ENCODE measurements at regions not wholly inside any gene's neighbourhood (a gene's known extent, or its start where the extent isn't known, plus 50 kb on each side); places are given as distances from the start of the nearest gene placed in this dataset.

DNA sequence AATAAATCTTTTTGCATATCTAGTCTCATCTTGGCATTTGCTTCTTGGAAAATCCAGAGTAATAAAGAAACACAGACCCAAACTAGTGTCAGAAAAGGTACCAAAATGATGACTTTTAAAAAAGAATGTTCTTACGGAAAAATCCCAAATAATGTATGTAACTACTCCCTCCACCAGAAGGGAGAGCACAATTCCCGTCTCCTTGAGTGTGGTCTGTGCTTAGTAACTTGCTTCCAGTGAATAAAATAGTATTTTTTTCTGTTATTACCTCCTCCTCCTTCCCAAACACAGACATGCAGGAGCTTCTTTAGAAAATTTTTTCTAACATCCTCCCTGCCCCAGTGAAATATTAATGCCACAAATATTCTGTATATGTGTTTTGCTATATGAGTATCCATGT, 358.1 kb downstream of the ZFHX3 start:
- no peak for DNase-seq (ENCODE audit: low read depth, low spot score)
- Mint-ChIP-seq H3K9me3 (peaks cover 8% of the 10 kb centered on the region), H3K4me1 (no peaks in the 10 kb centered on the region), H3K27me3 (ENCODE audit: low read depth) (no peaks in the 10 kb centered on the region), H3K36me3 (ENCODE audit: low read depth) (peaks cover 15% of the 10 kb centered on the region), H3K4me3 (no peak overlapping the region), H3K27ac (ENCODE audit: unreplicated experiment) (no peak overlapping the region)
- TF ChIP-seq CTCF (conservative IDR thresholded peaks at IDR 0.05): no peak

DNA sequence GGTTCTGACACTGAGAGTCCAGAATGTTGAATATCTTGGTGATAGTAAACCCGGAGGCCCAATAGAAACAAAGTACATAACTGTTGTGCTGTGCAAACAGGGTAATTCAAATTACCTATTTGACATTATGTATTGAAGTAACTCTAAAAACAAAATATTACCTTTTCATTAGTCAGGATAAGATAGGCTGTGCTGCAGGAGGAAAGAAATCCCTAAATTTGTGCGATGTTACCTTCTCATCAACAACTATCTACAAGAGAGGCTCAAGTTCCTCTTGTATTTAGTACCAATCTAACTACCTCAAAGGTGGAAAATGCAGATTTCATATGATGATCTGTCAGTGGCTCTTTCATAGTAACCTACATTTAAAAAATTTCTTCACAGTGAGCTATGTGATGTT, 367.2 kb downstream of the ZFHX3 start:
- H3K4me3 Mint-ChIP-seq: no peak overlapping the region
- peaks cover 24% of the 10 kb centered on the region for H3K36me3 Mint-ChIP-seq (ENCODE audit: low read depth)

GRCh38 chr16:72679856-72680255, 368.1 kb downstream of the ZFHX3 start:
- no peak for TF ChIP-seq CTCF (conservative IDR thresholded peaks at IDR 0.05)
- Mint-ChIP-seq H3K4me1 (no peaks in the 10 kb centered on the region), H3K27me3 (ENCODE audit: low read depth) (no peaks in the 10 kb centered on the region), H3K36me3 (ENCODE audit: low read depth) (peaks cover 24% of the 10 kb centered on the region), H3K27ac (ENCODE audit: unreplicated experiment) (no peak overlapping the region), H3K4me3 (no peak overlapping the region), H3K9me3 (peaks cover 7% of the 10 kb centered on the region)
- DNase-seq (ENCODE audit: low read depth, low spot score): no peak

More for the DNA sequence above, 367.2 kb downstream of the ZFHX3 start:
- DNase-seq (ENCODE audit: low read depth, low spot score): no peak
- no peak overlapping the region for H3K27ac Mint-ChIP-seq (ENCODE audit: unreplicated experiment)
- H3K9me3 Mint-ChIP-seq: peaks cover 7% of the 10 kb centered on the region
- no peak for TF ChIP-seq CTCF (conservative IDR thresholded peaks at IDR 0.05)
- H3K27me3 Mint-ChIP-seq (ENCODE audit: low read depth): no peaks in the 10 kb centered on the region
- no peaks in the 10 kb centered on the region for H3K4me1 Mint-ChIP-seq

GRCh38 chr16:72677662-72678447, 370.1 kb downstream of the ZFHX3 start:
- Mint-ChIP-seq H3K9me3 (peaks cover 11% of the 10 kb centered on the region), H3K36me3 (ENCODE audit: low read depth) (peaks cover 28% of the 10 kb centered on the region), H3K27ac (ENCODE audit: unreplicated experiment) (no peak overlapping the region), H3K4me1 (no peaks in the 10 kb centered on the region), H3K4me3 (no peak overlapping the region), H3K27me3 (ENCODE audit: low read depth) (no peaks in the 10 kb centered on the region)
- DNase-seq (ENCODE audit: low read depth, low spot score): no peak
- TF ChIP-seq CTCF (conservative IDR thresholded peaks at IDR 0.05): no peak

DNA sequence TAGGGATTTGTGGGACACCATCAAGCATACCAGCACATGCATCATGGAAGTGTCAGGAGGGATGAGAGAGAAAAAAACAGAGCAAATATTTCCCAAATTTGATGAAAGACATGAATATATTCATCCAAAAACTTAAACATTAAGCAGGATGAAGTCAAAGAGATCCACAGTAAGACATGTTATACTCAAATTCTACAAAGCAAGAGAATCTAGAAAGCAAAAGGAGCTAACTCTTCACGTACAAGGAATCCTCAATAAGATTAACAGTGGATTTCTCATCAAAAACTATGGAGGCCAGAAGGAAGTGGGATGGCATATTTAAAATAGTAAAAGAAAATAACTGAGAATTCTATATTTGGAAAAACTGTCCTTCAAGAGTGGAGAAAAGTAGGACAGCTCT, 374.8 kb downstream of the ZFHX3 start:
- no peak for DNase-seq (ENCODE audit: low read depth, low spot score)
- no peaks in the 10 kb centered on the region for H3K4me1 Mint-ChIP-seq
- peaks cover 21% of the 10 kb centered on the region for H3K9me3 Mint-ChIP-seq
- no peaks in the 10 kb centered on the region for H3K27me3 Mint-ChIP-seq (ENCODE audit: low read depth)
- no peak for TF ChIP-seq CTCF (conservative IDR thresholded peaks at IDR 0.05)
- no peak overlapping the region for H3K27ac Mint-ChIP-seq (ENCODE audit: unreplicated experiment)
- H3K36me3 Mint-ChIP-seq (ENCODE audit: low read depth): peaks cover 53% of the 10 kb centered on the region
- H3K4me3 Mint-ChIP-seq: no peak overlapping the region

Data from neural crest cell (in vitro differentiated cells).